ENCODE measurements at regions not wholly inside any gene's neighbourhood (a gene's known extent, or its start where the extent isn't known, plus 50 kb on each side); places are given as distances from the start of the nearest gene placed in this dataset.

DNA sequence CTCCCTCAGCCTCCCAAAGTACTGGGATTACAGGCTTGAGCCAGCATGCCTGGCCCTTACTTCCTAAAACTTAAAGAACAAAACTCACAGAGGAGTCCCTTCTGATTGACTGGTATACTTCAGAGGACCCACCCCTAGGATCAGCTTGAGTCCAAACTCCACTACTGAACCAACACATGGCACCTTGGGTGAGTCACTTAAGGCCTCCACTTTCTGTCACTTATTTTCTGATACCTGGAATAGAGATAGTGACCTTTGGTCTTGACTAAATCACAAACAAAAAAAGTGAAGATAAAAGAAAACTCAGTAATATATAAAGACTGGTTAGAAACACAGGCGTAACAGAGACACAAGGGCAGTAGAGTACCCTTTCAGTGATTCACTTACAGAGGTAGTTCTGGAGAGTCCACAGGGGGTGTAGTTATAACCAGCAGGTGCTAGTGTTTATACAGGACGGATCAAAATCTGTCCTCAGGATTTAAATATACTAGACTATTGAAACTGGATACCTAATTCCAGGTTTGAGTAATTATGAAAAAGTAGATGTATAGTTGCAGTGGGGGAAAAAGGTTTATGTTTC lies 274.3 kb upstream of the ANKRD55 start:
- H3K27me3 ChIP-seq (replicated peaks; ENCODE audit: insufficient read depth, low read depth, low read length, poor library complexity) = no peaks in the 10 kb centered on the region
- no peaks in the 10 kb centered on the region for H3K9me3 ChIP-seq (ENCODE audit: low read depth, low read length, poor library complexity, severe bottlenecking)
- H3K36me3 ChIP-seq (ENCODE audit: insufficient read depth, low read length, poor library complexity, severe bottlenecking) = no peaks in the 10 kb centered on the region
- ChIA-PET CTCF (no interaction called here), POLR2A (ENCODE audit: low non-redundant PET) (no interaction called here)
- intact Hi-C loops (cut with micrococcal nuclease; ENCODE audit: unreplicated experiment) = no loop called here
- H3K4me3 ChIP-seq (ENCODE audit: low read depth, low read length, poor library complexity, severe bottlenecking) = no peak overlapping the region
- no peaks in the 10 kb centered on the region for H3K4me1 ChIP-seq (ENCODE audit: insufficient read depth, low read length, poor library complexity, severe bottlenecking)
- TF ChIP-seq, protein P1, sequence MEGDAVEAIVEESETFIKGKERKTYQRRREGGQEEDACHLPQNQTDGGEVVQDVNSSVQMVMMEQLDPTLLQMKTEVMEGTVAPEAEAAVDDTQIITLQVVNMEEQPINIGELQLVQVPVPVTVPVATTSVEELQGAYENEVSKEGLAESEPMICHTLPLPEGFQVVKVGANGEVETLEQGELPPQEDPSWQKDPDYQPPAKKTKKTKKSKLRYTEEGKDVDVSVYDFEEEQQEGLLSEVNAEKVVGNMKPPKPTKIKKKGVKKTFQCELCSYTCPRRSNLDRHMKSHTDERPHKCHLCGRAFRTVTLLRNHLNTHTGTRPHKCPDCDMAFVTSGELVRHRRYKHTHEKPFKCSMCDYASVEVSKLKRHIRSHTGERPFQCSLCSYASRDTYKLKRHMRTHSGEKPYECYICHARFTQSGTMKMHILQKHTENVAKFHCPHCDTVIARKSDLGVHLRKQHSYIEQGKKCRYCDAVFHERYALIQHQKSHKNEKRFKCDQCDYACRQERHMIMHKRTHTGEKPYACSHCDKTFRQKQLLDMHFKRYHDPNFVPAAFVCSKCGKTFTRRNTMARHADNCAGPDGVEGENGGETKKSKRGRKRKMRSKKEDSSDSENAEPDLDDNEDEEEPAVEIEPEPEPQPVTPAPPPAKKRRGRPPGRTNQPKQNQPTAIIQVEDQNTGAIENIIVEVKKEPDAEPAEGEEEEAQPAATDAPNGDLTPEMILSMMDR (conservative IDR thresholded peaks at IDR 0.05; ENCODE audit: low read depth, low read length) = no peak
- TF ChIP-seq EZH2 (IDR thresholded peaks at IDR 0.05; ENCODE audit: borderline replicate concordance, low read depth, low read length, poor library complexity, severe bottlenecking) = no peak
- DNase-seq (ENCODE audit: low spot score) = no peak
- BruUV-seq (replicated peaks) = no TSS peak
- no peak overlapping the region for H3K27ac ChIP-seq (ENCODE audit: low read depth, low read length, poor library complexity, severe bottlenecking)

DNA sequence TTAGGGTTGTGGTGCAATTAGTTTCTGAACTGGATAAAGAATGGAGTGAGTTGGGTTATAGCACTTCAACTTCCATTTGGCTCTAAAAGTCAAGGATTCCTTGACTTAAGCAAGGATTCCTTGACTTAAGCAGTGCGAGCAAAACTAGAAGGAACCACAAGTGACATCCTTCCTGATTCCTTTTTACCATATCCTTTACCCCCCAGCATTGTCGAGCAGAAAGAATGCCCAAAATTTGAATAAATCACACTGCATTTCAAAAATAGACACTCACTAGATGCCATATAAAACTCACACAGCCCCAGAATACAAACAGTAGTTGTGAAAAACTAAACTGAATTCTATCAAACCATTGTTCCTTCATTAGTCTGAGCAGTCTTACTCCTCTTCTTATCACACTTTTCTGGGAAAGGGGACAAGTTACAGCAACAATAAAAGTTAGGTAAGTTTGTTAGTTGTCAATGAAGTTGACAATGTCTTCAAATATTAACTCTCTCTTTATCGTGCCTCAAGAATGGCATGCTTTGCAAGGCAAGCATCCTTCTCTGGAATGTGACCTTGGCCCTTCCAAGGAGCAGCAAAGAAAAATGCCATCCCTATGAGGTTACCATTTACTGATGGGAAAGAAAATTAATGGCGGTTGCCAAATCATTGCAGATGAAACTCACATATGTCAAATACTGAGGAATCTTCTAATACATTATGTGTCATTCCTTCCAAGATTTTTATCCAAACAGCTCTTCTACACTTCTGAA lies 273.3 kb upstream of the ANKRD55 start:
- TF ChIP-seq, protein P1 (conservative IDR thresholded peaks at IDR 0.05; ENCODE audit: low read depth, low read length) = no peak
- no peak for TF ChIP-seq EZH2 (IDR thresholded peaks at IDR 0.05; ENCODE audit: borderline replicate concordance, low read depth, low read length, poor library complexity, severe bottlenecking)
- H3K27ac ChIP-seq (ENCODE audit: low read depth, low read length, poor library complexity, severe bottlenecking) = no peak overlapping the region
- no peaks in the 10 kb centered on the region for H3K4me1 ChIP-seq (ENCODE audit: insufficient read depth, low read length, poor library complexity, severe bottlenecking)
- H3K36me3 ChIP-seq (ENCODE audit: insufficient read depth, low read length, poor library complexity, severe bottlenecking) = no peaks in the 10 kb centered on the region
- no peak for DNase-seq (ENCODE audit: low spot score)
- H3K27me3 ChIP-seq (replicated peaks; ENCODE audit: insufficient read depth, low read depth, low read length, poor library complexity) = no peaks in the 10 kb centered on the region
- no peak overlapping the region for H3K4me3 ChIP-seq (ENCODE audit: low read depth, low read length, poor library complexity, severe bottlenecking)
- no TSS peak for BruUV-seq (replicated peaks)
- ChIA-PET POLR2A (ENCODE audit: low non-redundant PET) (no interaction called here), CTCF (no interaction called here)
- intact Hi-C loops (cut with micrococcal nuclease; ENCODE audit: unreplicated experiment) = no loop called here
- H3K9me3 ChIP-seq (ENCODE audit: low read depth, low read length, poor library complexity, severe bottlenecking) = no peaks in the 10 kb centered on the region

DNA sequence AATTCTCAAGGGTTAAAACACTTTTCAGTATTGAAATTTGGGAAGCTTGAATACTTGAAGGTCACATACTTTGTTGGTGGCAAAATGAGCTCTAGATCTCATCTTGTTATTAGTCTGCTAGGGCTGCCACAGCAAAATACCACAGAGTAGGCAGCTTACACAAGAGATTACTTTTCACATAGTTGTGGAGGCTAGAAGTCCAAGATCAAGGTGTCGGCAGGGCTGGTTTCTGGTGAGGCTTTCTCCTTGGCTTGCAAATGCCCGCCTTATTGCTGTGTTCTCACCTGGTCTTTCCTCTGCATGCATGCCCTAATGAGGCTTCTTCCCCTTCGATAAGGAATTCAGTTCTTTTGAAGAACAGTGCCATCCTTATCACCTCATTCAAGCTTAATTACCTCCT lies 270.8 kb upstream of the ANKRD55 start:
- POLR2A ChIA-PET (ENCODE audit: low non-redundant PET) = no interaction called here
- TF ChIP-seq, protein P1 (conservative IDR thresholded peaks at IDR 0.05; ENCODE audit: low read depth, low read length) = no peak
- TF ChIP-seq EZH2 (IDR thresholded peaks at IDR 0.05; ENCODE audit: borderline replicate concordance, low read depth, low read length, poor library complexity, severe bottlenecking) = no peak
- no peak for DNase-seq (ENCODE audit: low spot score)

More for the DNA sequence above, 270.8 kb upstream of the ANKRD55 start:
- H3K4me1 ChIP-seq (ENCODE audit: insufficient read depth, low read length, poor library complexity, severe bottlenecking) = no peaks in the 10 kb centered on the region
- H3K4me3 ChIP-seq (ENCODE audit: low read depth, low read length, poor library complexity, severe bottlenecking) = no peak overlapping the region
- BruUV-seq (replicated peaks) = no TSS peak
- no peak overlapping the region for H3K27ac ChIP-seq (ENCODE audit: low read depth, low read length, poor library complexity, severe bottlenecking)
- H3K36me3 ChIP-seq (ENCODE audit: insufficient read depth, low read length, poor library complexity, severe bottlenecking) = no peaks in the 10 kb centered on the region
- intact Hi-C loops (cut with micrococcal nuclease; ENCODE audit: unreplicated experiment) = no loop called here
- CTCF ChIA-PET = no interaction called here
- H3K9me3 ChIP-seq (ENCODE audit: low read depth, low read length, poor library complexity, severe bottlenecking) = no peaks in the 10 kb centered on the region
- no peaks in the 10 kb centered on the region for H3K27me3 ChIP-seq (replicated peaks; ENCODE audit: insufficient read depth, low read depth, low read length, poor library complexity)
